CD4-positive, alpha-beta T cell (primary cell): ENCODE measurements at regions not wholly inside any gene's neighbourhood (a gene's known extent, or its start where the extent isn't known, plus 50 kb on each side); places are given as distances from the start of the nearest gene placed in this dataset.

Experiments
- ATAC-seq: fragments of 200-7000 bp; cut with Tn5 transposase; one replicate; pipeline ENCODE4 v1.10.0; 2022; ENCODE audit warnings: mild to moderate bottlenecking; ENCODE audit not compliant: poor library complexity
- CTCF ChIA-PET: fragments of 350-600 bp; sonication (Branson Sonifier 250); formaldehyde crosslinking; loops from one replicate; lab custom pipeline; 2021; ENCODE audit warnings: antibody characterized with exemption, inconsistent platforms; lab: Charles Lee
- POLR2A ChIA-PET: fragments of 350-600 bp; sonication (Branson Sonifier 250); formaldehyde crosslinking; loops from one replicate; lab custom pipeline; 2021; ENCODE audit warnings: antibody characterized with exemption, inconsistent platforms; lab: Charles Lee
- DNase-seq, 14 experiments: peaks; one replicate each; pipeline ENCODE4 v3.0.0-alpha.2; 2013 to 2020; ENCODE audit warnings: mixed read lengths in 2 of 14
- H3K27ac ChIP-seq, 2 donors: one replicate each; pipeline versions ENCODE4 v1.5.1 to v1.7.0; 2013; ENCODE audit warnings: low read length in 2 of 2, low read depth in 1 of 2, mild to moderate bottlenecking in 1 of 2
- H3K27me3 ChIP-seq, 2 experiments: 1 replicate in 1 of 2; 2 replicates in 1 of 2; pipeline versions ENCODE4 v1.6.1 to v1.7.0; 2013; ENCODE audit warnings: low read length in 2 of 2, control low read depth in 1 of 2, mild to moderate bottlenecking in 1 of 2, moderate library complexity in 1 of 2; ENCODE audit not compliant: insufficient read depth in 2 of 2, control insufficient read depth in 1 of 2
- H3K36me3 ChIP-seq: one replicate; pipeline ENCODE4 v1.6.1; 2013; ENCODE audit warnings: low read length, control low read depth; ENCODE audit not compliant: insufficient read depth
- H3K4me1 ChIP-seq: one replicate; pipeline ENCODE4 v1.6.1; 2013; ENCODE audit warnings: low read length, control low read depth; ENCODE audit not compliant: insufficient read depth
- H3K4me3 ChIP-seq: one replicate; pipeline ENCODE4 v1.5.1; 2013; ENCODE audit warnings: mild to moderate bottlenecking, low read length, moderate library complexity
- H3K9me3 ChIP-seq, 2 experiments: 1 replicate in 1 of 2; 2 replicates in 1 of 2; pipeline versions ENCODE4 v1.6.1 to v1.7.0; 2013; ENCODE audit warnings: low read length in 2 of 2, mild to moderate bottlenecking in 2 of 2, control low read depth in 1 of 2, moderate library complexity in 1 of 2; ENCODE audit not compliant: control insufficient read depth in 1 of 2, insufficient read depth in 1 of 2
- H3K27ac Mint-ChIP-seq: one replicate; pipeline ENCODE4 v1.8.0; 2020; ENCODE audit warnings: mixed read lengths
- H3K27me3 Mint-ChIP-seq: one replicate; pipeline ENCODE4 v1.8.0; 2021; ENCODE audit warnings: mixed read lengths
- H3K36me3 Mint-ChIP-seq: one replicate; pipeline ENCODE4 v1.8.0; 2021; ENCODE audit warnings: low read depth, mixed read lengths
- H3K4me1 Mint-ChIP-seq: one replicate; pipeline ENCODE4 v1.8.0; 2021; ENCODE audit warnings: low read depth, mixed read lengths
- H3K4me3 Mint-ChIP-seq: one replicate; pipeline ENCODE4 v1.8.0; 2020; ENCODE audit warnings: mild to moderate bottlenecking, mixed read lengths
- H3K9me3 Mint-ChIP-seq: one replicate; pipeline ENCODE4 v1.8.0; 2020; ENCODE audit warnings: mixed read lengths
- intact Hi-C, 2 experiments: fragments of 100-400 bp; cut with DNase I in 1 of 2; cut with micrococcal nuclease in 1 of 2; formaldehyde crosslinking; loops; one replicate each; pipeline versions ENCODE4 v1.15.1 to v1.9.0; 2023 to 2025; cut with DNase I, micrococcal nuclease
- TF ChIP-seq, protein P1 (sequence below): fragments of 200-600 bp; IDR thresholded peaks from one replicate; pipeline ENCODE4 v1.8.0; 2022; ENCODE audit warnings: antibody characterized with exemption, mild to moderate bottlenecking

DNA sequence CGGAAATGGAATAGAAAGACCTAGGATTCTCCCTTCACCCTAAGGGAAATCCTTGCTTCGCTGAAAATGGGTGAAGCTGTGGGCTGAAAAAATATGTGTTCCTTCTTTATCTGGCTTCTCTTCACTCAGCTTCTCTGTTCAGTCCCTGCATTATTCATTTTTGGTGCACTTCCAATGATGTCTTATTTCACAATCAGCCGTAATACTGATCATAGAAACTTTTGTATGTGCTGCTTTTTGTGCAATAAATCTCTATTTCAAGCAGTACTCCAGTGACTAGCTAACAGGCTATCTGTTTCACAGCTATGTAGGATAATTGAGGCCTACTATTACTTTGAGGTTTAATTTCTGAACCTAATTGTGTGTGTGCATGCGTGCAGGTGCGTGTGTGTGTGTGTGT, 144.6 kb downstream of the FOXL1 start:
- H3K27me3 Mint-ChIP-seq: peaks cover 32% of the 10 kb centered on the region
- intact Hi-C loops: no loop called here
- ATAC-seq: no peak
- no peak for DNase-seq
- H3K36me3 Mint-ChIP-seq: no peaks in the 10 kb centered on the region
- TF ChIP-seq, protein P1, sequence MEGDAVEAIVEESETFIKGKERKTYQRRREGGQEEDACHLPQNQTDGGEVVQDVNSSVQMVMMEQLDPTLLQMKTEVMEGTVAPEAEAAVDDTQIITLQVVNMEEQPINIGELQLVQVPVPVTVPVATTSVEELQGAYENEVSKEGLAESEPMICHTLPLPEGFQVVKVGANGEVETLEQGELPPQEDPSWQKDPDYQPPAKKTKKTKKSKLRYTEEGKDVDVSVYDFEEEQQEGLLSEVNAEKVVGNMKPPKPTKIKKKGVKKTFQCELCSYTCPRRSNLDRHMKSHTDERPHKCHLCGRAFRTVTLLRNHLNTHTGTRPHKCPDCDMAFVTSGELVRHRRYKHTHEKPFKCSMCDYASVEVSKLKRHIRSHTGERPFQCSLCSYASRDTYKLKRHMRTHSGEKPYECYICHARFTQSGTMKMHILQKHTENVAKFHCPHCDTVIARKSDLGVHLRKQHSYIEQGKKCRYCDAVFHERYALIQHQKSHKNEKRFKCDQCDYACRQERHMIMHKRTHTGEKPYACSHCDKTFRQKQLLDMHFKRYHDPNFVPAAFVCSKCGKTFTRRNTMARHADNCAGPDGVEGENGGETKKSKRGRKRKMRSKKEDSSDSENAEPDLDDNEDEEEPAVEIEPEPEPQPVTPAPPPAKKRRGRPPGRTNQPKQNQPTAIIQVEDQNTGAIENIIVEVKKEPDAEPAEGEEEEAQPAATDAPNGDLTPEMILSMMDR: no peak
- H3K27ac Mint-ChIP-seq: no peak overlapping the region
- H3K4me3 Mint-ChIP-seq: no peak overlapping the region
- H3K4me3 ChIP-seq: no peak overlapping the region
- no peaks in the 10 kb centered on the region for H3K4me1 ChIP-seq
- H3K4me1 Mint-ChIP-seq: no peaks in the 10 kb centered on the region
- H3K9me3 ChIP-seq: no peaks in the 10 kb centered on the region
- ChIA-PET CTCF (no interaction called here), POLR2A (no interaction called here)
- H3K9me3 Mint-ChIP-seq: no peaks in the 10 kb centered on the region
- peaks cover 0 to 2% of the 10 kb centered on the region in 2 experiments for H3K27me3 ChIP-seq
- H3K36me3 ChIP-seq: no peaks in the 10 kb centered on the region
- no peak overlapping the region for H3K27ac ChIP-seq

DNA sequence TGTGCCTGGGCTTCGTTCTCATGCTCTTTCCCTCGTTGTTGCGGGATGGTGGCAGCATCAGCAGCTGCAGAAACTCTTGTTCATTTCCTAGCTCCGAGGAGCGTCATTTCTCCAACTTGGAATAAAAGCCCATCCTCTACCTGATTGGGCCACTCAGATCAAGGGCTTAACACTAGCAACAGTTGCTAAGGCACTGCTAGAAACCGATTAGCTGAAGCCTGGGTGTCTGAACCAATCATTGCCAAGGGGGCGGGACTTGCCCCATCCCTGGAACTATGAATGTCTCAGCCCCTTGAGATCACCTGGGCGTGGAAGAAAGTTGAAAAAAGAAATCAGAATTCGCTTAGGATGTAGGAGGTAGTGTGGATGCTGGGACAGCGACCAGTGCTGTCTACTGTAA, 145.3 kb downstream of the FOXL1 start:
- Mint-ChIP-seq H3K27ac (no peak overlapping the region), H3K27me3 (peaks cover 36% of the 10 kb centered on the region), H3K9me3 (no peaks in the 10 kb centered on the region), H3K36me3 (no peaks in the 10 kb centered on the region), H3K4me1 (no peaks in the 10 kb centered on the region), H3K4me3 (no peak overlapping the region)
- ChIA-PET CTCF (no interaction called here), POLR2A (no interaction called here)
- Histone ChIP-seq H3K4me1 (no peaks in the 10 kb centered on the region), H3K36me3 (no peaks in the 10 kb centered on the region), H3K4me3 (no peak overlapping the region), H3K9me3 (no peaks in the 10 kb centered on the region), H3K27ac (no peak overlapping the region), H3K27me3 (peaks cover 0 to 2% of the 10 kb centered on the region in 2 experiments)
- DNase-seq: no peak
- intact Hi-C loops: no loop called here
- TF ChIP-seq, protein P1: no peak
- ATAC-seq: no peak

DNA sequence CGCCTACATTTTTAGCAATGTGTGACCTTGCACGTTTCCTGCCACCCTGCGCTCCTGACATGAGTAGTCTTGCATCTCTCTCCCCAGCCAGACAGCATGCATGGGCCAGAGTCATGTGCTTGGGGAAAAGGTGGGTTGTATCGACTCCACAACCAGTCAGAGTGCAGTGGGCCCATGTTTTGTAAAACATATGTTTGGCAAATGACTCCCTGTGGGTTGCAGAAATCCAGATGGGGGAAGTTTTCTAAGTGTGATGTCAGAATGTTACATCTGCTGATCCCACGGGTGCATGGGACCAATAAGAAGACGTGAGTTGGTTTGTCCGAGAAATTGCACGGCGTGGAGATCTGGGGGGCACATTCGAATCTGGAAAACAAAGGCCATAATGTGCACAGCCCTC, 147.1 kb downstream of the FOXL1 start:
- TF ChIP-seq, protein P1: no peak
- peaks cover 3 to 11% of the 10 kb centered on the region in 2 experiments for H3K27me3 ChIP-seq
- H3K4me1 ChIP-seq: no peaks in the 10 kb centered on the region
- Mint-ChIP-seq H3K4me1 (no peaks in the 10 kb centered on the region), H3K36me3 (no peaks in the 10 kb centered on the region), H3K27me3 (peaks cover 45% of the 10 kb centered on the region), H3K4me3 (no peak overlapping the region), H3K9me3 (no peaks in the 10 kb centered on the region), H3K27ac (no peak overlapping the region)
- H3K9me3 ChIP-seq: peaks cover 0 to 7% of the 10 kb centered on the region in 2 experiments
- no peaks in the 10 kb centered on the region for H3K36me3 ChIP-seq
- DNase-seq (no peak), ATAC-seq (no peak)
- ChIA-PET POLR2A (no interaction called here), CTCF (no interaction called here)
- intact Hi-C loops: no loop called here
- H3K4me3 ChIP-seq: no peak overlapping the region
- H3K27ac ChIP-seq: no peak overlapping the region
